Body of pancreas (tissue), 4 donors: ENCODE measurements at regions not wholly inside any gene's neighbourhood (a gene's known extent, or its start where the extent isn't known, plus 50 kb on each side); places are given as distances from the start of the nearest gene placed in this dataset.

Experiments
- ATAC-seq: fragments of 150-250 bp; one replicate; pipeline ENCODE4 v1.9.1; 2016
- DNase-seq, 4 donors: peaks; one replicate each; pipeline ENCODE4 v3.0.0-alpha.2; 2019
- H3K27ac ChIP-seq, 4 donors: fragments of 200-600 bp; sonication (generic); 1 replicate in 3 of 4; 2 replicates in 1 of 4; pipeline versions ENCODE4 v1.5.1 to v1.6.1; 2016 to 2019; ENCODE audit warnings: mild to moderate bottlenecking in 1 of 4, mixed read lengths in 1 of 4, moderate library complexity in 1 of 4
- H3K27me3 ChIP-seq, 2 donors: fragments of 200-600 bp; sonication (generic); one replicate each; pipeline ENCODE4 v1.6.0; 2016; ENCODE audit warnings: mild to moderate bottlenecking in 1 of 2
- H3K36me3 ChIP-seq, 2 donors: fragments of 200-600 bp; sonication (generic); replicated peaks in 1 of 2; 2 replicates each; pipeline ENCODE4 v1.5.1; 2016; ENCODE audit warnings: low read depth in 2 of 2; ENCODE audit not compliant: insufficient read depth in 1 of 2
- H3K4me1 ChIP-seq: fragments of 200-600 bp; sonication (generic); one replicate; pipeline ENCODE4 v1.6.0; 2016
- H3K4me3 ChIP-seq, 2 donors: fragments of 200-600 bp; sonication (generic); 1 replicate in 1 of 2; 2 replicates in 1 of 2; pipeline ENCODE4 v1.5.1; 2016 to 2019
- H3K9me3 ChIP-seq, 3 donors: fragments of 200-600 bp; sonication (generic); 1 replicate in 2 of 3; 2 replicates in 1 of 3; pipeline ENCODE4 v1.5.1; 2016
- POLR2A ChIP-seq, 3 donors: fragments of 450-650 bp; IDR thresholded peaks; one replicate each; pipeline ENCODE4 v1.6.1; 2016; ENCODE audit warnings: antibody characterized with exemption in 3 of 3, mild to moderate bottlenecking in 2 of 3
- WGBS, 2 donors: methylation state at CpG; one replicate each; pipeline ENCODE4 v1.1.5; 2017; 5-methylcytosine and 5-hydroxymethylcytosine counted together
- intact Hi-C: fragments of 100-400 bp; cut with DNase I; formaldehyde crosslinking; loops from one replicate; pipeline ENCODE4 v1.15.1; 2023
- TF ChIP-seq, protein P1 (sequence below), 7 experiments: fragments of 450-650 bp in 4 of 7; fragments of 200-600 bp in 3 of 7; sonication (generic) in 3 of 7; IDR thresholded peaks; one replicate each; pipeline ENCODE4 v1.5.1; 2016 to 2019; ENCODE audit warnings: antibody characterized with exemption in 7 of 7

DNA sequence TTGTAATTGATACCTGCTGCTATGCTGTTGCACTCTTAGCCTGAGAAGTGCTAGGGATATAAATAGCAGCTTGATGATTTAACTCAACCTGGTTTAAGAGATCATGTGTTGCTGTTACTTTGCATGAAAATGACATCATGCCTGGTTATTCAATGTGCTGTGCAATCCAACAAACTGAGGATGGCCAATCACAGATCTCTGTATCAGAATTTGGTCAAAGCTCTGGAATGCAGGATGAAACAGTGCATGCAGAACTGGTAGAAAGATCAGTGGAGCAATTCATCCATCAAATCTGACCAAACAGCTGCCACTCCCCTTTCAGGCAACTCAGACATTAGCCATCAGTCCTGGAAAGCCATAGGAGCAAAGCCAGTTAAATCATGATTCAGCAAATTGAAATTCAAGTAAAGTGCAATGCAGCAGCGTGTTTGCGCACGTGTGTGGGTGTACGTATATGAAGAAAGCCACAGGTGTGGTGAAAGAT is 160.3 kb upstream of the RASGEF1B start:
- Histone ChIP-seq H3K27me3 (no peaks in the 10 kb centered on the region), H3K4me1 (peaks cover 13% of the 10 kb centered on the region), H3K36me3 (no peaks in the 10 kb centered on the region), H3K9me3 (no peaks in the 10 kb centered on the region), H3K4me3 (no peak overlapping the region), H3K27ac (no peak overlapping the region)
- intact Hi-C loops, result no loop called here
- ATAC-seq, result peak; percentile 35
- no peak for TF ChIP-seq POLR2A (IDR thresholded peaks at IDR 0.05)
- TF ChIP-seq, protein P1, sequence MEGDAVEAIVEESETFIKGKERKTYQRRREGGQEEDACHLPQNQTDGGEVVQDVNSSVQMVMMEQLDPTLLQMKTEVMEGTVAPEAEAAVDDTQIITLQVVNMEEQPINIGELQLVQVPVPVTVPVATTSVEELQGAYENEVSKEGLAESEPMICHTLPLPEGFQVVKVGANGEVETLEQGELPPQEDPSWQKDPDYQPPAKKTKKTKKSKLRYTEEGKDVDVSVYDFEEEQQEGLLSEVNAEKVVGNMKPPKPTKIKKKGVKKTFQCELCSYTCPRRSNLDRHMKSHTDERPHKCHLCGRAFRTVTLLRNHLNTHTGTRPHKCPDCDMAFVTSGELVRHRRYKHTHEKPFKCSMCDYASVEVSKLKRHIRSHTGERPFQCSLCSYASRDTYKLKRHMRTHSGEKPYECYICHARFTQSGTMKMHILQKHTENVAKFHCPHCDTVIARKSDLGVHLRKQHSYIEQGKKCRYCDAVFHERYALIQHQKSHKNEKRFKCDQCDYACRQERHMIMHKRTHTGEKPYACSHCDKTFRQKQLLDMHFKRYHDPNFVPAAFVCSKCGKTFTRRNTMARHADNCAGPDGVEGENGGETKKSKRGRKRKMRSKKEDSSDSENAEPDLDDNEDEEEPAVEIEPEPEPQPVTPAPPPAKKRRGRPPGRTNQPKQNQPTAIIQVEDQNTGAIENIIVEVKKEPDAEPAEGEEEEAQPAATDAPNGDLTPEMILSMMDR (IDR thresholded peaks at IDR 0.05), result no peak
- 58 to 80% methylated on average over 4 of the region's 4 CpGs for WGBS, 2 donors
- DNase-seq, result no peak

DNA sequence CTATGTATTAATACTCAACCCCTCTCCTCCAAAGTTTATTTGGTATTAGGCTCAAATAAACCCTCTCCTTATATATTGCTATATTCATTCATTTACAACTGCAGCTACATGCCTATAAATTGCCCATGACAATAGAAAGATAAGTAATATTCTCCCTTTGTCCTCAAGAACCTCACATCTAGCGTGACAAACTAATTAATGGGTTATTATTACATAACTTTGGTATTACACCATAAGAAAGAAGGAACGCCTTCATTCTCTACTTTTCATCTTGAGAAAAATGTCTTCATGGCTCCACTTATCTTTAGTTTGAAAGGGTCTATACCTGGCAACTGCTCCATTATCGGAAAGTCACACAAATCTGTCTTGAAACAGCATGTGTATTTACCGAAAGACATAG is 157.7 kb upstream of the RASGEF1B start:
- no peak overlapping the region for H3K4me3 ChIP-seq
- no peak overlapping the region for H3K27ac ChIP-seq
- DNase-seq (no peak), ATAC-seq (no peak)
- H3K4me1 ChIP-seq, result no peaks in the 10 kb centered on the region
- intact Hi-C loops, result no loop called here
- H3K36me3 ChIP-seq, result no peaks in the 10 kb centered on the region
- no peaks in the 10 kb centered on the region for H3K9me3 ChIP-seq
- TF ChIP-seq POLR2A (IDR thresholded peaks at IDR 0.05), result no peak
- TF ChIP-seq, protein P1 (IDR thresholded peaks at IDR 0.05), result no peak
- WGBS, 2 donors, result 54 to 68% methylated on average over 4 of the region's 4 CpGs
- H3K27me3 ChIP-seq, result no peaks in the 10 kb centered on the region

DNA sequence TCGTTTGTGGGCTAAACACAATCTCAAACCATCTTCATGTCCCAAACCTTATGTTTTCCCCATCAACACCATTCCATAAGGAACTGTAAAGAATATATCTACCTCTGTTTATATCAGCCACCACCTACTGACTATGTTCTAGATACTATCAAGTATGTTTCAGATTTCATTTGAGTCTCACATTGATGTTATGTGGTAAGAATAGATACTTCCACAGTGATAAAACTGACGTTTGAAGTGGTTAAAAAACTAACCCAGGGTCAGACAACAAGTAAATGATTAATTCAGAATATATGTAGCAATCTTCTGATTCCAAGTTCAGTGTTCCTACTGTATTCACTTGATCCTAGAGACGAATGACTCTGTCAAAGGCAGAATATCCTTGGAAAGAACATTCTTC is 156.8 kb upstream of the RASGEF1B start:
- 45 to 46% methylated on average over 3 of the region's 3 CpGs for whole genome bisulfite sequencing, 2 donors
- TF ChIP-seq POLR2A (IDR thresholded peaks at IDR 0.05), result no peak
- TF ChIP-seq, protein P1 (IDR thresholded peaks at IDR 0.05), result no peak
- intact Hi-C loops, result no loop called here
- Histone ChIP-seq H3K4me1 (peaks cover 4% of the 10 kb centered on the region), H3K27me3 (no peaks in the 10 kb centered on the region), H3K9me3 (no peaks in the 10 kb centered on the region), H3K4me3 (no peak overlapping the region), H3K36me3 (no peaks in the 10 kb centered on the region), H3K27ac (no peak overlapping the region)
- ATAC-seq (no peak), DNase-seq (no peak)

DNA sequence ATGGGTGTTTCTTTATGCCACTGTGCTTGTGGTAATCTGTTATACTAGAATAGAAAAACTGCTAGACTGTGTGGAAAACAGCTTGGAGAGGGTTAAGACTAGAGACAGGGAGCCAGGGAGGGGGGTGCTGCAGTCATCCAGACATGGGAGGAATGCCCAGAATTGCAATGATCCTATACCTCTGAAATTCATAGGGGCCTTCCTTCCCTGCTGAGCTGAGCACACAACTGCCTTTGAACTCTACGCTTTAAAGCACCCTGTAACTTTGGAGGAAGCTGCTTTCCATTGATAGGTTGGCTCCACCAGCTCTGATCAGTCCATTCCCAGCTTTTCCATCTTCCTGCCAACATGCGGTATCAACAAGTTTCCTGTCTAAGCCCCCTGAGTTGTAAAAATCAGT is 155.9 kb upstream of the RASGEF1B start:
- TF ChIP-seq, protein P1 (IDR thresholded peaks at IDR 0.05), result no peak
- no peak for TF ChIP-seq POLR2A (IDR thresholded peaks at IDR 0.05)
- ATAC-seq (no peak), DNase-seq (no peak)
- intact Hi-C loops, result no loop called here
- H3K4me3 ChIP-seq, result no peak overlapping the region
- H3K27me3 ChIP-seq, result no peaks in the 10 kb centered on the region
- no peak overlapping the region for H3K27ac ChIP-seq
- 85 to 100% methylated on average over 2 of the region's 2 CpGs for WGBS, 2 donors
- H3K36me3 ChIP-seq, result no peaks in the 10 kb centered on the region
- H3K4me1 ChIP-seq, result peaks cover 10% of the 10 kb centered on the region
- no peaks in the 10 kb centered on the region for H3K9me3 ChIP-seq

DNA sequence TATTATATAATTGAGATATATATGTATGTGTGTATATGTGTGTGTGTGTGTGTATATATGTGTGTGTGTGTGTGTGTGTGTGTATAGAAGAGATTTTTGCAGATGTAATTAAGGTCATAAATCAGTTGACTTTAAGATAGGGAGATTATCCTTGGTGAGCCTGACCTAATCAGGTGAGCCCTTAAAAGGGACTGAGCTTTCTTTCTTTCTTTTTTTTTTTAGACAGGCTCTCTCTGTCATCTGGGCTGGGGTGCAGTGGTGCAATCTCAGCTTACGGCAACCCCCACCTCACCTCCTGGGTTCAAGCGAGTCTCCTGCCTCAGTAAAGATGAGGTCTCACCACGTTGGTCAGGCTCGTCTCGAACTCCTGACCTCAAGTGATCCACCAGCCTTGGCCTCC is 155.1 kb upstream of the RASGEF1B start:
- Histone ChIP-seq H3K36me3 (no peaks in the 10 kb centered on the region), H3K27ac (no peak overlapping the region), H3K9me3 (no peaks in the 10 kb centered on the region), H3K4me3 (no peak overlapping the region), H3K4me1 (peaks cover 13% of the 10 kb centered on the region), H3K27me3 (no peaks in the 10 kb centered on the region)
- WGBS, 2 donors, result 71 to 74% methylated on average over 5 of the region's 5 CpGs
- ATAC-seq (no peak), DNase-seq (no peak)
- intact Hi-C loops, result no loop called here
- TF ChIP-seq, protein P1 (IDR thresholded peaks at IDR 0.05), result no peak
- no peak for TF ChIP-seq POLR2A (IDR thresholded peaks at IDR 0.05)
